ENCODE measurements at regions not wholly inside any gene's neighbourhood (a gene's known extent, or its start where the extent isn't known, plus 50 kb on each side); places are given as distances from the start of the nearest gene placed in this dataset.

DNA sequence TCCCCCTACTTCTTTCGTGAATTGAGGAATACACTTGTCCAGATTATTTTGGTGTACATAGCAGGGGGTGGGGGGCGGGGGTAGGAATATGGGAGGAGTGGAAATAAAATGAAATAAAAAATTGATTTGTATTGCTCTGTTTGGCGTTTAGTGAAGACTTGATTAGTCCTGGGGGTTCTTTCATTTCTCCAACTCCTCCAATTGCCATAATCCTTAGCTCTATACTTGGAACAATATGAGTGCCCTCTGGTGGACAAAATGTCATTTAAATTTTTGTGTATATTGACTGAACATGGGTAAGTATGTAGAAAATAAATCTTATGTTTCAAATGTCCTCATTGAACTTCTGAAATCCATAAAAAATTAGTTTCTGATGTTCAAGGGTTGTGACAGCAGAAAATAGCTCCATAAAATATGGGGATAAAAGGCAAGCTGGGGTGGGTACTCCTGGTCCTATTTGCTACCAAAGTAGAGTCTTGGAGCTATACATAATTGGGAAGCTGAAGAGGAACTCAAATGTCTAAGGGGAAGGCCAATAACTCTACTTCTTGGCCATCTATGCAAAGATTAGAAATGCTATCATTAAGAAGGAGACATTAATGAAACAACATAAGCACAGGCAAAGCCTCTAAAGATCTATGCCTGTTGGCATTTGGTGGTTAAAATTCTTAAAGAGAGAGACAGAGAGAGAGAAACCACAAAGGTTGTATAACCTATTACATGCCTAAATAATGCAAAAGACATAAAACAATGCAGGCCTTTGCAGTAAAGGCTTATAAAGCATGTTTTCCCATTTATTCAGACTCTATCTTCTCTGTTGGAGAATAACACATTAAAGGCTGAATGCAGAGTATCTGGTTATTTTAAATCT lies 421.6 kb downstream of the METTL15 start:
- DNase-seq (ENCODE audit: low spot score), result no peak
- intact Hi-C loops (cut with DNase I), result loop anchor here (10.0 kb wide), 2 partner anchors 825 to 835 kb away; partner anchors contain the start of gene BDNF (in 1 of the 2)

DNA sequence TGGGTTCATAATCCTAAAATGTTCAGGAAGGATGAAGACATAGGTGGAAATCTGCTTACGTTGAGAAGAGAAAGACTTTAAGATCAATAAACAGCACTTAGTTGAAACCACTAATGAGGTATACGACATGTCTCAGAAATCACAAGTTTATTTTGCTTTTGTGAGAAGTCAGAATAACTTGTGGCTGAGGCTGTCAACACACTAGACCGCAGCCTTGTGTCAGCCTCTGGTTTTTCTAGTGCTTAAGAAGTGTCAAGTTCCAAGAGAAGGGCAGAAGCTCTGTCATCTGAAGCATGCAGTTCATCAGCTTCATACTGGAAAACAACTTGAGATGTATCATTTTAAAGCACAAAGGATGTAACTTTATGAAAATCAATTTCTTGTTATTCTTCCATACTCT lies 420.9 kb downstream of the METTL15 start:
- intact Hi-C loops (cut with DNase I), result loop anchor here in 1 of 2 donors (10.0 kb wide), 1 partner anchor 824 kb away; the partner anchor contains the start of gene BDNF
- no peak for DNase-seq (ENCODE audit: low spot score)

DNA sequence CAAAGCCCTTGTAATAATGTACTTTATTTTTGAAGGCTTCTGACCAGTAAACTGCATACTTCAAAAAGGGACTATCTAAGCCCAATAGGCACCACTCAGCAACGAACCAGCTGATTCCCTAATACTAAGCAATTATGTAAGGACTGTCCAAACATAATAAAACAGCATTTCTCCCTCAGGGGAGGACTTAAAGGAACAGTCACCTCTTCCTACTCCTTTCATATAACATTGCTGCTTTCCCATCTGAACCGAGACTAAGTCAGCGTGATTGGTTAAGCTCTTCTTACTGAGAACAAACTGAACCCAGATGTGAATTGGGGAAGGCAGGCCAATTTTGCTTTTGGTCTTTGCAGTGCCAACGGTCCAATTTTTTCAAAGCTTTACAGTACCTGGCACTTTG lies 420.0 kb downstream of the METTL15 start:
- DNase-seq (ENCODE audit: low spot score), result no peak
- intact Hi-C loops (cut with DNase I), result loop anchor here in 1 of 2 donors (10.0 kb wide), 1 partner anchor 823 kb away; the partner anchor contains the start of gene BDNF

DNA sequence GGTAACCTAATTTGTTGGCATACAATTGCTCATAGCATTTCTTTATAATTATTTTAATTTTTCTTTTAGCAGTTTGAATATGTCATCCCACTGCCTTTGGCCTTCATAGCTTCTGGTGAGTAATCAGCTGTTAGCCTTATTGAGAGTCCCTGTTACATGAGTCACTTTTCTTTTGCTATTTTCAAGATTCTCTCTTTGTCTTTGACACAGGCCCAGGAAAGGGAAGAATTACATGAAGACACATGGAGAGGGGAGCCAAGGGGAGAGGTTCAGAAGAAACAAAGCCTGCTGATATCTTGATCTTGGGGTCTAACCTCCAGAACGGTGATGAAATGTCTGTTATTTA lies 418.2 kb downstream of the METTL15 start:
- no peak for DNase-seq (ENCODE audit: low spot score)
- intact Hi-C loops (cut with DNase I), result loop anchor here in 1 of 2 donors (10.0 kb wide), 1 partner anchor 822 kb away; the partner anchor contains the start of gene BDNF

DNA sequence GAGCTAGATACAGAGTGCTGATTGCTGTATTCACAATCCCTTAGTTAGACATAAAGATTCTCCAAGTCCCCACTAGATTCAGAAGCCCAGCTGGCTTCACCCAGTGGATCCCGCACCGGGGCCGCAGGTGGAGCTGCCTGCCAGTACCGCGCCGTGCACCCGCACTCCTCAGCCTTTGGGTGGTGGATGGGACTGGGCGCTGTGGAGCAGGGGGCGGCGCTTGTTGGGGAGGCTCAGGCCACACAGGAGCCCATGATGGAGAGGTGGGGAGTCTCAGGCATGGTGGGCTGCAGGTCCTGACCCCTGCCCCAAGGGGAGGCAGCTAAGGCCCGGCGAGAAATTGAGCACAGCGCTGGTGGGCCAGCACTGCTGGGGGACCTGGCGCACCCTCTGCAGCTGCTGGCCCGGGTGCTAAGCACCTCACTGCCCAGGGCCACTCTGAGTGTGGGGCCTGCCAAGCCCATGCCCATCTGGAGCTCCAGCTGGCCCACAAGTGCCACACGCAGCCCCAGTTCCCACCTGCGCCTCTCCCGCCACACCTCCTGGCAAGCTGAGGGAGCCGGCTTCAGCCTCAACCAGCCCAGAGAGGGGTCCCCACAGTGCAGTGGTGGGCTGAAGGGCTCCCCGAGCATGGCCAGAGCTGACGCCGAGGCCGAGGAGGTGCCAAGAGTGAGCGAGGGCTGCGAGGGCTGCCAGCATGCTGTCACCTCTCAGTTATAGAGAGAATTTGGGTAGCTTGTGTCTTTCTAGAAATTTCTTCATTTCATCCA lies 417.6 kb downstream of the METTL15 start:
- DNase-seq (ENCODE audit: low spot score), result no peak
- intact Hi-C loops (cut with DNase I), result loop anchor here in 1 of 2 donors (10.0 kb wide), 1 partner anchor 821 kb away; the partner anchor contains the start of gene BDNF

DNA sequence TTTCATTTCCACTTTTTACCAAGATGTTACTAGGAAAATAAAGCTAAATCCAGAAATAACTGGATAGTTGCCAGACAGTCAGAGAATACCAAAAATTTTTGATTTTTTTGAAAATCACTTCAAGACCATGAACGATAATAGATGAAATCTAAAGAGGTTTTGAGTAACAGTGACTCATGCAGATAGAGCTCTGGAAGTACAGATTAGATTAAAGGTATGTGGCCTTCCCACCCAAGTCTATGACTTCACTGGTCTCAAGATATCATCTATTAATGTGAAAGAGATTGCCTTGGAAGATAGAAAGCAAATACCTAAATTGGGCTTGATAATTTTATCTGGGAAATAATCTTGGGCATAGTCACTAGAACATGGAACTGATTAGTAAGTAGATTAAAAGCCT lies 415.9 kb downstream of the METTL15 start:
- no peak for DNase-seq (ENCODE audit: low spot score)
- intact Hi-C loops (cut with DNase I), result loop anchor here in 1 of 2 donors (10.0 kb wide), 1 partner anchor 819 kb away; the partner anchor contains the start of gene BDNF

DNA sequence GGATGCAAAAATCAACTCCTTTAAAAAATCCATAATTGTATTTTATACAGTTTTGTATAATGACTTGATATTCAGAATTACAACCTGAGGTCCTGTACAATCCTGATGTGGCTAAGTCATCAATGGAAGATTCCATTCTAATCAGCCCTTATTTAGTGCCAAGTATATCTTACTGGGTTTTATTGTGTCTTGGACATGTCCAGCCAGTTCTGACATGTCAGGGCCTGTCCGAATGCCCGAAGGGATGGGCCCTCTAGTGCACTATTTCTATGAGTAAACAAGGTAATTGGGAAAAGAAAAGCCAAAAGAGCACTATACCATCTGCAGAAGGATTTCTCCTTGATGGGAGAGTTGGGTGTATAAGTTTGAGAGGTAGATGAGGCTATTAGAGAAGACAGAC lies 412.9 kb downstream of the METTL15 start:
- intact Hi-C loops (cut with DNase I), result loop anchor here in 1 of 2 donors (10.0 kb wide), 1 partner anchor 816 kb away; the partner anchor contains the start of gene BDNF
- no peak for DNase-seq (ENCODE audit: low spot score)

DNA sequence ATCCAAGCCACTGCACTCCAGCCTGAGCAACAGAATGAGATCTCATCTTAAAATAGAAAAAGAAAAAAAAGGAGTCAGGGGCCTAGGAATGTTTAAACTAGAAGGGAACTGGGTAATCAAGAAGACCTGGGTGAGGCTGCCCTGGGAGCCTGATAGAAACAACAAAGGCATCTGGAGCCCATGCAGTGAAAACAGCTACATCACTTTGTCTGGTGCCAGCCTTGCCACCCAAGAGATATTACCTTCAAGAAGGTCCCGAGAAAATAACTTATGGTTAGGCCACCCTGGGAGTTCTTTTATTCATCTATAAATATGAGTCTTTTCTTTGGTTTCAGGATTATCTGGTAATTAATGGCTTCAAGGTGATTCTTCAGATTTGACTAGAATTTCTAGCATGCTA lies 412.1 kb downstream of the METTL15 start:
- DNase-seq (ENCODE audit: low spot score), result no peak
- intact Hi-C loops (cut with DNase I), result loop anchor here in 1 of 2 donors (10.0 kb wide), 1 partner anchor 815 kb away; the partner anchor contains the start of gene BDNF

DNA sequence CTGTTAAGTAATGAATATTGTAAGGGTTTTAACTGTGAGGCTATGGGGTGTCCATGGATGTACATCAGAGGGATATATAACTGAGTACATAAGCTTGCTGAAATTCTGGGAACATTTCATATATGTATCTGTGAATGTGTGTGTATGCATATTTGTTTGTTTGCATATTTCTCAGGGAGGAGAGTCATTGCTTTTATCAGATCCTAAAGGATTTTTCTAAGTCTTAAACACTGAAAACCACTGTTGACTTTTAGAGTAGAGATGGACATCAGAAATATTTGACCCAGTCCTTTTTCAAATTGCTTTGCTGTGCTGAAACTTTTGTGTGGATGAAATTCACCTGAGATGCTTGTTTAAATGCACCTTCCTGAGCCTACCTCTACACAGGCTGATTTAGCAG lies 410.6 kb downstream of the METTL15 start:
- intact Hi-C loops (cut with DNase I), result no loop called here

DNA sequence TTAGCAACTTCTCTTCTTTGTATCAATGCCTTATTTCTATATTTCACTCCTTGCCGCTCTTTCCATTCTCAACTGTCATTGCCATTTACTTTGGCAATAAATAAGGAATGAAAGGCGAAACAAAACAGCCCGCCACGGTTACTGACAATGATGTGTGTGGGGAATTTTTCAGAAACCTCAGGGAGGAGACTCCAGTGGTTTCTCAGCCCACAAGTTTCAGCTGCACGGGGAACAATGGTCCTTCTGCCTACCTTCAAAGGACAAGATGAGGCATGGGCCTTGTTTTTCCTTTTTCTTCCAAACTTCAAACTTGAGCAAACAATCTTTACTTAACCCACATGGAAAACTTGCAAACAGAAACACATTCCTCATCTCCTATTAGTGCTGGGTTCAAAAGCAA lies 409.4 kb downstream of the METTL15 start:
- no peak for DNase-seq (ENCODE audit: low spot score)
- intact Hi-C loops (cut with DNase I), result no loop called here

More for the DNA sequence above, 410.6 kb downstream of the METTL15 start:
- no peak for DNase-seq (ENCODE audit: low spot score)

DNA sequence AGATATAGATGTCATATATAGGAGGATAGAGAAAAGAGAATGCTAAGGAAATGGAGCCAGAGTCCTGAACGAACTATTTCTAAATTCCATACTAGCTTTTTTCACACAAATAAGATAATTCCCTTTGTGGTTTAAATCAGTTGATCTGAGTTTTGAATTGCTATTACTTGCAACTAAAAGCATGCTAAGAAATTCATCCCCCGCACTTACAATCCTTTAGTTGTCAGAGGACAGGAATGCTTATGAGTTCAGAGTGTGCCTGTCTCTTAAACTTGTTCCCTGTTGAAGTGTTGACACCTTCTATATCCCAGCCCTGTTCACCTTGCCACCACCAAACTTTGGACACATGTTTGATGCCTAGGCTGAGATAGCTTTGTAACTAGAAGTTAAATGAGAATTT lies 406.2 kb downstream of the METTL15 start:
- intact Hi-C loops (cut with DNase I), result no loop called here
- DNase-seq (ENCODE audit: low spot score), result no peak

DNA sequence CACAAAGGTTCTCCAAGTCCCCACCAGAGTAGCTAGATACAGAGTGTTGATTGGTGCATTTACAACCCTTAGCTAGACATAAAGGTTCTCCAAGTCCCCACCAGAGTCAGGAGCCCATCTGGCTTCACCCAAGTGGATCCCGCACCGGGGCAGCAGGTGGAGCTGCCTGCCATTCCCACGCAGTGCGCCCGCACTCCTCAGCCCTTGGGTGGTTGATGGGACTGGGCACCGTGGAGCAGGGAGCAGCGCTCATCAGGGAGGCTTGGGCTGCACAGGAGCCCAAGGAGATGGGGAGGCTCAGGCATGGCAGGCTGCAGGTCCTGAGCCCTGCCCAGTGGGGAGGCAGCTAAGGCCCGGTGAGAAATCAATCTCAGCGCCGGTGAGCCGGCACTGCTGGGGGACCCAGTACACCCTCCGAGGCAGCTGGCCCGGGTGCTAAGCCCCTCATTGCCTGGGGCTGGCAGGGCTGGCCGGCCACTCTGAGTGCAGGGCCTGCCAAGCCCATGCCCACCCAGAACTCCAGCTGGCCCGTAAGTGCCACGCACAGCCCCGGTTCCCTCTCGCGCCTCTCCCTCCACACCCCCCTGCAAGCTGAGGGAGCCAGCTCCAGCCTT lies 404.1 kb downstream of the METTL15 start:
- intact Hi-C loops (cut with DNase I), result no loop called here
- no peak for DNase-seq (ENCODE audit: low spot score)

DNA sequence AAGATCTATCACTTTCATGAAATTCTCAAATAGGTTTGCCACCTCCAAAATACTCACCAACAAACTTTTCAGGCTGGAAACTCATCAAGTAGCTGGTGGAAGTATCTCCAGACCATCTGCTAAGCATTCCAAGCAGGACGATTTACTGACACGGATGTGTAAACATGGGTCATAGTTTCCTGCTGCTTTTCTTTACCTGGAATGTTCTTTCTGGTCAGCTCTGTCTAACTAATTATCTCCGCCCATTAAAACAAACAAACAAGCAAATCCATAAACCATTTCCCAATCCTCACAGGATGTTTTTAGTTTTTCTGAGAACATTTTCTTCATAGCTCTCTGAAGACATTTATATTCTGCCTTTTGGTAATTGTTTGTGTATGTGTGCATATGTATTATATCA lies 397.0 kb downstream of the METTL15 start:
- intact Hi-C loops (cut with DNase I), result no loop called here
- DNase-seq (ENCODE audit: low spot score), result no peak

DNA sequence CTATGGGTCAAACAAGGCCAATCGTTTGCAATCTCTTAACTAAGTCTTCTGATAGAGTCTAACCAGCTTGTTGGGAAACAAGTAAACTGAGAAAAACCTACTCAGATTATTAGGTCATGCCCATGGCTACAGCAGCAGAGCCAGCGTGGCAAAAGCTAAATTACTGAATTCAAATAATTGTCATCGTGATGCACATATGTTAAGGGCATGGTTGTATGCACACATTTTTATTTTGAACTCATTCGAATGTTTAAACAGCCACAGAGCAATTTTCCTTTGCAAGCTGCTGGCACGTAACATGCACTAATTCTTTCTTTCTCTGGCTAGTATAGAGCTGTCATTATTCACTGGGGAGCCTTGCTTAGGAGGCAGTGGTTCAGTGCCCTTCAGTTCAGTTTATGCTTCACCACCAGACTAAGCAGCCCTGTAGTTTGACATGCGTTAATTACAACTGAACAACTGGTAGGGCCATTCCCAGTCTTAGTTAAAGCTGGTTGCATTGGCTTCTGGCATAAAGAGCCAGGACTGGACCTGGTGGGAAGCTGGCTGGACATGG lies 396.4 kb downstream of the METTL15 start:
- intact Hi-C loops (cut with DNase I), result no loop called here
- no peak for DNase-seq (ENCODE audit: low spot score)

DNA sequence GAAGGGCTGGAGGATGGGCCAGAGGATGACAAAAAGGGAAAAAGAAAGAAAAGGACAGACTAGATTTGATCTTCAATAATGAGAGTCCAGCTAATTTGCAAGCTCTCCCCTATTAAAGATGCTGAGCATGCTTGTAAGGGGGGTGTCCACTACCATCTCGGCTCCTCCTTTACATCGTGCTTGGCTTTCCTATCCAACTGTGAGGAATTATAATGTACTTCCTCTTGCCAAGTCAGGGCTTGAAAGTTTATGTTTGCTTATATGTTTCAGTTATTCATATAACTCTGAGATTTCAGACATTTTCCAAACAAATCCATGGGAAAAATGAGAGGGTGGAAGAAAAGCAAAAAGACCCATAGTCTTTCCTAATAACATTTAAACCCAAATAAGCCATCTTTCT lies 387.1 kb downstream of the METTL15 start:
- no peak for DNase-seq (ENCODE audit: low spot score)
- intact Hi-C loops (cut with DNase I), result no loop called here

DNA sequence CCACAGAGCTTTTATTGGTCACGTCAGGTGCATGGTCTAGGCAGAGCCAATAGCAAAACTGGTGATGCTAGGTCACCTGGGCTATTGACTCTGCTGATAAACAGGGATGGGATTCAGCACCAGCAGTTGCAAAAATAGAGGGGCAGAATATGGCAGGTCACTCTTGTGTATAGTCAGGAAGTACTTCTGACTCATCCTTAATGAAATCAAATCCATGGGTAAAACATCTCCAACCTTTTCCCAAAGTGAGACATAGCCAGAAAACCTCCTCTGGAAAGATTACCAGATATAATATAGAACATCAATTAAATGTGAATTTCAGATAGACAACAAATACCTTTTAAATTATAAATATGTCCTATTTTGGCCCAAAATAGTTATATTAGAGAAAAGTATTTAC lies 383.2 kb downstream of the METTL15 start:
- intact Hi-C loops (cut with DNase I), result no loop called here

DNA sequence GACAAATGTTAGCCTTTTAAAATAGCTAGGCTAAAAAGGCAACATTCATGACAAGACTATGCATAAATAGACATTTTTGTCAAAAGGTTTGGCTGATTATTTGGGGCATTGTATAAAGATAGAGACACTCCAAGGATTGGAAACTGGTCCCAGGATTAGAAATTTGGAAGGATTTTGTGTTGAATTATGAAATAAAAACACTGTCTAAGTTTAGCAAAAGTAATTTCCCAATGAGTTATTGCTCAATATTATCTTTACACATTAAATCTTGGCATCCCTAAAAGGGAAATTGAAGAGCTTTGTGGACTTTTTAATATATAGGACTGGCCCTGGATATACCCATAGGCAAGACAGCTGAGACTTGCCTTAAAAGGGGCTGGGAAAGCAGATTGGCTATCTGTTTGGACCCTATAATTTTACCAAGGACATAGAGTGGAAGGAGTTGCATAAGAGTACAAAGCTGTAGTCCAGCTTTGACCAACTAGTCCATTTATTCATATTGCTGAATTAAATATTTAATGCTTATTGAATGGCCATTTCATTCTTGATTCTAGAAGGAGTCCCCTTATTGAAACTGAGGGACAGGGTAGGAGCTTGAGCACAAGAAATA lies 382.7 kb downstream of the METTL15 start:
- intact Hi-C loops (cut with DNase I), result no loop called here

More for the DNA sequence above, 383.2 kb downstream of the METTL15 start:
- no peak for DNase-seq (ENCODE audit: low spot score)

DNA sequence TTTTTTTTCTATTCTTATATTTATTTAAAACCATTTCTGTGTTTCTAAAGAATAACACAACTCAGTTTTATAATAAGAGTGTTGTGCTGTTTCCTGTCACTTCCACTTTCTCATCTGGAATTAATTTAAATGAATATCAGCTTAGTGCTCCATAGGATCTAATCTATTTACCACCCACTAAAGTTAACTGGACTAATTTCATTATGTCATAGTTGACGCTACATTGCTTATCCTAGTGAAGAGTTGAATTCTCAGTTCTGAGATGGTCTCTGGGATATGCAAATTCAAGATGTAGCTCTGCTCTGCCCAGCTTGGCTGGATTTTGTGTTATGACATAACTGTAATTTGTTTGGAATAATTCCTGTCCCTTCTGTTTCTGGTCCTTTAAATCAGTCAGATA lies 380.1 kb downstream of the METTL15 start:
- intact Hi-C loops (cut with DNase I), result no loop called here
- no peak for DNase-seq (ENCODE audit: low spot score)

More for the DNA sequence above, 382.7 kb downstream of the METTL15 start:
- DNase-seq (ENCODE audit: low spot score), result no peak

Data from posterior vena cava (tissue), 2 donors.